Osteoblast (primary cell): ENCODE measurements at regions not wholly inside any gene's neighbourhood (a gene's known extent, or its start where the extent isn't known, plus 50 kb on each side); places are given as distances from the start of the nearest gene placed in this dataset. TPM values are rescaled to one million over a fixed set of nuclear protein-coding genes. Genes with fewer than 3 reads are reported as not detected.

Source experiments
- DNase-seq: peaks from one replicate; pipeline ENCODE4 v3.0.0; 2011; ENCODE audit warnings: low spot score, mixed read lengths; ENCODE audit not compliant: insufficient read length; ENCODE audit errors: missing footprints
- H2AFZ ChIP-seq: 2 replicates; pipeline ENCODE4 v1.6.0; 2011; ENCODE audit warnings: mild to moderate bottlenecking, low read length
- H3K27ac ChIP-seq: 2 replicates; pipeline ENCODE4 v1.5.1; 2011; ENCODE audit warnings: mild to moderate bottlenecking, low read depth, low read length, moderate library complexity
- H3K27me3 ChIP-seq: 2 replicates; pipeline ENCODE4 v1.6.0; 2012; ENCODE audit warnings: mild to moderate bottlenecking, control low read depth, inconsistent platforms, low read length, moderate library complexity; ENCODE audit not compliant: insufficient read depth
- H3K36me3 ChIP-seq: 2 replicates; pipeline ENCODE4 v1.5.1; 2011; ENCODE audit warnings: mild to moderate bottlenecking, low read length, control low read depth, moderate library complexity; ENCODE audit not compliant: insufficient read depth
- H3K4me1 ChIP-seq: 2 replicates; pipeline ENCODE4 v1.5.1; 2011; ENCODE audit warnings: mild to moderate bottlenecking, low read length, control low read depth, moderate library complexity; ENCODE audit not compliant: insufficient read depth
- H3K4me2 ChIP-seq: 2 replicates; pipeline ENCODE4 v1.6.0; 2011; ENCODE audit warnings: mild to moderate bottlenecking, low read length; ENCODE audit not compliant: insufficient read depth
- H3K4me3 ChIP-seq: fragments of 200-600 bp; sonication (generic); 3 replicates; pipeline ENCODE4 v1.5.1; 2012; ENCODE audit warnings: mild to moderate bottlenecking, low read length, inconsistent platforms; ENCODE audit not compliant: insufficient read depth
- H3K79me2 ChIP-seq: 2 replicates; pipeline ENCODE4 v1.6.0; 2012; ENCODE audit warnings: mild to moderate bottlenecking, low read length, control low read depth, inconsistent platforms; ENCODE audit not compliant: insufficient read depth
- H3K9me3 ChIP-seq: 2 replicates; pipeline ENCODE4 v1.5.1; 2011; ENCODE audit warnings: low read depth, low read length, control low read depth
- H4K20me1 ChIP-seq: 2 replicates; pipeline ENCODE4 v1.6.0; 2012; ENCODE audit warnings: mild to moderate bottlenecking, low read length, control low read depth; ENCODE audit not compliant: insufficient read depth
- CTCF ChIP-seq: IDR thresholded peaks from 2 replicates; pipeline ENCODE4 v1.5.1; 2011; ENCODE audit warnings: mild to moderate bottlenecking, low read depth, low read length, moderate library complexity; ENCODE audit errors: extremely low read depth
- small RNA-seq: library from RNA; depleted of rRNA; stranded (forward); fragments of <200 nt; gene quantifications from one replicate; pipeline ENCODE3, GENCODE V24; 2012

GRCh38 chr5:149432376-149432775 is 53.3 kb upstream of the IL17B start:
- H4K20me1 ChIP-seq, result peaks cover 23% of the 10 kb centered on the region
- H3K4me1 ChIP-seq, result no peaks in the 10 kb centered on the region
- peak overlapping the region; percentile 39 for H3K27ac ChIP-seq
- TF ChIP-seq CTCF, result no peak
- peaks cover 6% of the 10 kb centered on the region for H3K27me3 ChIP-seq
- H3K79me2 ChIP-seq, result no peaks in the 10 kb centered on the region
- H3K4me2 ChIP-seq, result no peak overlapping the region
- peaks cover 44% of the 10 kb centered on the region for H3K36me3 ChIP-seq
- no peak for DNase-seq
- no peak overlapping the region for H3K4me3 ChIP-seq
- no peaks in the 10 kb centered on the region for H3K9me3 ChIP-seq
- no peak overlapping the region for H2AFZ ChIP-seq

GRCh38 chr5:149429839-149430721 is 51.0 kb upstream of the IL17B start:
- peaks cover 5% of the 10 kb centered on the region for H3K4me1 ChIP-seq
- no peak overlapping the region for H2AFZ ChIP-seq
- H3K9me3 ChIP-seq, result no peaks in the 10 kb centered on the region
- DNase-seq, result peak; percentile 79
- H3K27ac ChIP-seq, result peak overlapping the region; percentile 55
- no peaks in the 10 kb centered on the region for H3K79me2 ChIP-seq
- peaks cover 30% of the 10 kb centered on the region for H4K20me1 ChIP-seq
- H3K27me3 ChIP-seq, result no peaks in the 10 kb centered on the region
- no peak overlapping the region for H3K4me3 ChIP-seq
- TF ChIP-seq CTCF, result no peak
- peaks cover 67% of the 10 kb centered on the region for H3K36me3 ChIP-seq
- H3K4me2 ChIP-seq, result no peak overlapping the region

Small RNA genes lying in the stretch of these regions (small RNA-seq; reads per million reads assigned to genes)
- not detected for gene MIR145
